Neural cell (in vitro differentiated cells): ENCODE measurements at regions not wholly inside any gene's neighbourhood (a gene's known extent, or its start where the extent isn't known, plus 50 kb on each side); places are given as distances from the start of the nearest gene placed in this dataset.

Source experiments
- H2AFZ ChIP-seq: fragments of 200-600, 300-800 bp; sonication (generic), shearing (Covaris generic); 2 replicates; pipeline ENCODE4 v1.6.0; 2014; ENCODE audit warnings: low read depth, mild to moderate bottlenecking, antibody characterized with exemption, low read length, moderate library complexity
- H3F3A ChIP-seq: fragments of 200-600 bp; shearing (Covaris generic); 2 replicates; pipeline ENCODE4 v1.6.1; 2016; ENCODE audit warnings: mild to moderate bottlenecking, moderate library complexity, mixed read lengths, antibody characterized with exemption, low read length; ENCODE audit not compliant: insufficient read depth, poor library complexity, severe bottlenecking
- H3K27ac ChIP-seq: fragments of 200-600, 300-800 bp; sonication (generic), shearing (Covaris generic); 2 replicates; pipeline ENCODE4 v1.5.1; 2014; ENCODE audit warnings: mild to moderate bottlenecking, low read length, moderate library complexity
- H3K27me3 ChIP-seq: fragments of 300-800, 200-600 bp; sonication (generic), shearing (Covaris generic); 2 replicates; pipeline ENCODE4 v1.6.0; 2014; ENCODE audit warnings: mild to moderate bottlenecking, low read depth, low read length, moderate library complexity; ENCODE audit not compliant: insufficient read depth
- H3K36me3 ChIP-seq: fragments of 300-800, 200-600 bp; sonication (generic), shearing (Covaris generic); 2 replicates; pipeline ENCODE4 v1.5.1; 2014; ENCODE audit warnings: mild to moderate bottlenecking, antibody characterized with exemption, low read length, moderate library complexity; ENCODE audit not compliant: insufficient read depth
- H3K4me2 ChIP-seq: fragments of 300-800, 200-600 bp; sonication (generic), shearing (Covaris generic); 2 replicates; pipeline ENCODE4 v1.6.0; 2014; ENCODE audit warnings: mild to moderate bottlenecking, low read length
- H3K4me3 ChIP-seq: fragments of 300-800, 200-600 bp; sonication (generic), shearing (Covaris generic); 2 replicates; pipeline ENCODE4 v1.5.1; 2014; ENCODE audit warnings: mild to moderate bottlenecking, low read length, moderate library complexity
- H3K79me2 ChIP-seq: fragments of 200-600 bp; shearing (Covaris generic); replicated peaks from 2 replicates; pipeline ENCODE4 v1.6.0; 2014; ENCODE audit warnings: mild to moderate bottlenecking, low read length, moderate library complexity; ENCODE audit not compliant: insufficient read depth
- H3K9ac ChIP-seq: fragments of 300-800, 200-600 bp; sonication (generic), shearing (Covaris generic); 2 replicates; pipeline ENCODE4 v1.6.1; 2016; ENCODE audit warnings: mild to moderate bottlenecking, low read length, mixed read lengths
- H3K9me2 ChIP-seq: fragments of 200-600 bp; shearing (Covaris generic); 2 replicates; pipeline ENCODE4 v1.6.1; 2016; ENCODE audit warnings: mild to moderate bottlenecking, low read length, mixed read lengths; ENCODE audit not compliant: insufficient read depth
- H3K9me3 ChIP-seq: fragments of 200-600, 300-800 bp; sonication (generic), shearing (Covaris generic); 2 replicates; pipeline ENCODE4 v1.6.1; 2016; ENCODE audit warnings: mild to moderate bottlenecking, mixed run types, low read length, moderate library complexity, mixed read lengths
- H4K20me1 ChIP-seq: fragments of 200-600 bp; shearing (Covaris generic); 2 replicates; pipeline ENCODE4 v1.6.1; 2016; ENCODE audit warnings: mild to moderate bottlenecking, mixed run types; ENCODE audit not compliant: insufficient read depth
- EP300 ChIP-seq: fragments of 450-650 bp; conservative IDR thresholded peaks from 2 replicates; pipeline ENCODE4 v1.6.1; 2014; ENCODE audit warnings: antibody characterized with exemption, mild to moderate bottlenecking, moderate library complexity; ENCODE audit not compliant: poor library complexity, severe bottlenecking
- EZH2 ChIP-seq: fragments of 200-600, 300-800 bp; shearing (Covaris generic), sonication (generic); IDR thresholded peaks from 2 replicates; pipeline ENCODE4 v1.6.1; 2014; ENCODE audit warnings: antibody characterized with exemption, low read length, borderline replicate concordance, mild to moderate bottlenecking; ENCODE audit not compliant: insufficient read depth, poor library complexity, severe bottlenecking
- MXI1 ChIP-seq: fragments of 450-650 bp; conservative IDR thresholded peaks from 2 replicates; pipeline ENCODE4 v1.6.1; 2014; ENCODE audit warnings: antibody characterized with exemption, mild to moderate bottlenecking; ENCODE audit not compliant: poor library complexity, severe bottlenecking
- POLR2AphosphoS5 ChIP-seq: IDR thresholded peaks from 2 replicates; pipeline ENCODE4 v1.6.1; 2012
- RAD21 ChIP-seq: fragments of 450-650 bp; conservative IDR thresholded peaks from 2 replicates; pipeline ENCODE4 v1.6.1; 2014; ENCODE audit warnings: antibody characterized with exemption, mild to moderate bottlenecking, moderate library complexity
- SMC3 ChIP-seq: fragments of 450-650 bp; conservative IDR thresholded peaks from 2 replicates; pipeline ENCODE4 v1.6.1; 2014; ENCODE audit warnings: antibody characterized with exemption, mild to moderate bottlenecking, moderate library complexity; ENCODE audit not compliant: poor library complexity
- TAF1 ChIP-seq: IDR thresholded peaks from 2 replicates; pipeline ENCODE4 v1.6.1; 2012; ENCODE audit warnings: low read depth
- TF ChIP-seq, protein P1 (sequence below): IDR thresholded peaks from 2 replicates; pipeline ENCODE4 v1.6.1; 2012; ENCODE audit warnings: borderline replicate concordance
- TF ChIP-seq, protein P2 (sequence below): fragments of 450-650 bp; IDR thresholded peaks from 2 replicates; pipeline ENCODE4 v1.5.1; 2014; ENCODE audit warnings: antibody characterized with exemption, mild to moderate bottlenecking, moderate library complexity; ENCODE audit not compliant: poor library complexity, severe bottlenecking

DNA sequence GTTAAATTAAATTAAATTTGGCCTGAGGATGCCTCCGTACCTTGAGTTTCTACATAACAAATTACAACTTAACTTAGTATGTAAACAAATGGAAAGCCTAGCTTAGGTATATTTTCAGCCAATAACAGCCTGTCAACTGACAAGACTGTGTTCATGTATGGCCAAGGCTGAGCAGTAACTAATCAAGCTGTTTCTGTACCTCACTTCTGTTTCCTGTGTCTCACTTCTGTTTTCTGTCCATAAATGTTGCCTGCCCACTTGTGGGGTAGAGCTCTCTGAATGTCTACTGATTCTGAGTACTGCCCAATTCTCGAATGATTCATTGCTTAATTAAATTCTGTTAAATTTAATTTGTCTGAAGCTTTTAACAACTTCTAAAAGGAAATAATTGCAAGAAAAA, 445.2 kb downstream of the PCDH11X start:
- no peaks in the 10 kb centered on the region for H3K79me2 ChIP-seq
- H3K9me2 ChIP-seq = no peaks in the 10 kb centered on the region
- no peaks in the 10 kb centered on the region for H4K20me1 ChIP-seq
- H3F3A ChIP-seq = no peaks in the 10 kb centered on the region
- no peak overlapping the region for H3K9ac ChIP-seq
- H2AFZ ChIP-seq = no peak overlapping the region
- no peaks in the 10 kb centered on the region for H3K36me3 ChIP-seq
- H3K27ac ChIP-seq = no peak overlapping the region
- H3K27me3 ChIP-seq = no peaks in the 10 kb centered on the region
- no peak overlapping the region for H3K4me2 ChIP-seq
- no peak for TF ChIP-seq SMC3
- no peak for TF ChIP-seq RAD21
- TF ChIP-seq TAF1 = no peak
- no peak for TF ChIP-seq POLR2AphosphoS5
- TF ChIP-seq, protein P1, sequence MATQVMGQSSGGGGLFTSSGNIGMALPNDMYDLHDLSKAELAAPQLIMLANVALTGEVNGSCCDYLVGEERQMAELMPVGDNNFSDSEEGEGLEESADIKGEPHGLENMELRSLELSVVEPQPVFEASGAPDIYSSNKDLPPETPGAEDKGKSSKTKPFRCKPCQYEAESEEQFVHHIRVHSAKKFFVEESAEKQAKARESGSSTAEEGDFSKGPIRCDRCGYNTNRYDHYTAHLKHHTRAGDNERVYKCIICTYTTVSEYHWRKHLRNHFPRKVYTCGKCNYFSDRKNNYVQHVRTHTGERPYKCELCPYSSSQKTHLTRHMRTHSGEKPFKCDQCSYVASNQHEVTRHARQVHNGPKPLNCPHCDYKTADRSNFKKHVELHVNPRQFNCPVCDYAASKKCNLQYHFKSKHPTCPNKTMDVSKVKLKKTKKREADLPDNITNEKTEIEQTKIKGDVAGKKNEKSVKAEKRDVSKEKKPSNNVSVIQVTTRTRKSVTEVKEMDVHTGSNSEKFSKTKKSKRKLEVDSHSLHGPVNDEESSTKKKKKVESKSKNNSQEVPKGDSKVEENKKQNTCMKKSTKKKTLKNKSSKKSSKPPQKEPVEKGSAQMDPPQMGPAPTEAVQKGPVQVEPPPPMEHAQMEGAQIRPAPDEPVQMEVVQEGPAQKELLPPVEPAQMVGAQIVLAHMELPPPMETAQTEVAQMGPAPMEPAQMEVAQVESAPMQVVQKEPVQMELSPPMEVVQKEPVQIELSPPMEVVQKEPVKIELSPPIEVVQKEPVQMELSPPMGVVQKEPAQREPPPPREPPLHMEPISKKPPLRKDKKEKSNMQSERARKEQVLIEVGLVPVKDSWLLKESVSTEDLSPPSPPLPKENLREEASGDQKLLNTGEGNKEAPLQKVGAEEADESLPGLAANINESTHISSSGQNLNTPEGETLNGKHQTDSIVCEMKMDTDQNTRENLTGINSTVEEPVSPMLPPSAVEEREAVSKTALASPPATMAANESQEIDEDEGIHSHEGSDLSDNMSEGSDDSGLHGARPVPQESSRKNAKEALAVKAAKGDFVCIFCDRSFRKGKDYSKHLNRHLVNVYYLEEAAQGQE = no peak
- TF ChIP-seq, protein P2, sequence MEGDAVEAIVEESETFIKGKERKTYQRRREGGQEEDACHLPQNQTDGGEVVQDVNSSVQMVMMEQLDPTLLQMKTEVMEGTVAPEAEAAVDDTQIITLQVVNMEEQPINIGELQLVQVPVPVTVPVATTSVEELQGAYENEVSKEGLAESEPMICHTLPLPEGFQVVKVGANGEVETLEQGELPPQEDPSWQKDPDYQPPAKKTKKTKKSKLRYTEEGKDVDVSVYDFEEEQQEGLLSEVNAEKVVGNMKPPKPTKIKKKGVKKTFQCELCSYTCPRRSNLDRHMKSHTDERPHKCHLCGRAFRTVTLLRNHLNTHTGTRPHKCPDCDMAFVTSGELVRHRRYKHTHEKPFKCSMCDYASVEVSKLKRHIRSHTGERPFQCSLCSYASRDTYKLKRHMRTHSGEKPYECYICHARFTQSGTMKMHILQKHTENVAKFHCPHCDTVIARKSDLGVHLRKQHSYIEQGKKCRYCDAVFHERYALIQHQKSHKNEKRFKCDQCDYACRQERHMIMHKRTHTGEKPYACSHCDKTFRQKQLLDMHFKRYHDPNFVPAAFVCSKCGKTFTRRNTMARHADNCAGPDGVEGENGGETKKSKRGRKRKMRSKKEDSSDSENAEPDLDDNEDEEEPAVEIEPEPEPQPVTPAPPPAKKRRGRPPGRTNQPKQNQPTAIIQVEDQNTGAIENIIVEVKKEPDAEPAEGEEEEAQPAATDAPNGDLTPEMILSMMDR = no peak
- no peak for TF ChIP-seq EP300
- no peak for TF ChIP-seq MXI1
- H3K4me3 ChIP-seq = no peak overlapping the region
- no peaks in the 10 kb centered on the region for H3K9me3 ChIP-seq

DNA sequence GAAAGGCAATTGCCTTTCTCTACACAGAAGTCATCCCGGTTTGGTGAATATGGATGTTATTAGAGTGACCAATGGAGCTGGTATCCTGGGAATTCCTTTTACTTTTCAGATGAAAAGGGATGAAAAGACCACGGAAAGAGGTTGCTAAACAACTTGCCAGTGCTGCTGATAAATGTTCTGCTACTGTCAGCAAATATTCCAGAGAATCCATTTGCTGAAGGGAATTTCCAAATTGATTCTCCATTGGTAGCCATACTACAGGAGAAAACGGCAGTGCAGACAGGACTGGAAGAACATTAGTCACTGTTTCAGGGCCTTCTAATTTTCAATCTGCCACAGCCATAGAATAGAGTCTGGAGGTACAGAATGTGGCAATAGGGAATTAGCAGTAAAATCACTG, 451.5 kb downstream of the PCDH11X start:
- no peak overlapping the region for H3K4me3 ChIP-seq
- TF ChIP-seq EP300 (no peak), POLR2AphosphoS5 (no peak), SMC3 (no peak), TAF1 (no peak), EZH2 (no peak), MXI1 (no peak), RAD21 (no peak)
- TF ChIP-seq, protein P2 = no peak
- TF ChIP-seq, protein P1 = no peak
- H2AFZ ChIP-seq = no peak overlapping the region

More for the DNA sequence above, 451.5 kb downstream of the PCDH11X start:
- no peak overlapping the region for H3K9ac ChIP-seq
- H3K27ac ChIP-seq = no peak overlapping the region
- no peaks in the 10 kb centered on the region for H3K9me2 ChIP-seq
- H3F3A ChIP-seq = no peaks in the 10 kb centered on the region
- H3K4me2 ChIP-seq = no peak overlapping the region
- no peaks in the 10 kb centered on the region for H3K36me3 ChIP-seq
- H3K79me2 ChIP-seq = no peaks in the 10 kb centered on the region
- no peaks in the 10 kb centered on the region for H4K20me1 ChIP-seq
- H3K9me3 ChIP-seq = no peaks in the 10 kb centered on the region
- H3K27me3 ChIP-seq = no peaks in the 10 kb centered on the region
